Left ventricle myocardium superior (tissue), 1 donor: ENCODE measurements at regions not wholly inside any gene's neighbourhood (a gene's known extent, or its start where the extent isn't known, plus 50 kb on each side); places are given as distances from the start of the nearest gene placed in this dataset.

ENCODE experiments used
- ATAC-seq: fragments of 200-7000 bp; cut with Tn5 transposase; one replicate; pipeline ENCODE4 v1.9.1; 2020; ENCODE audit warnings: mild to moderate bottlenecking, moderate library complexity
- DNase-seq: peaks from one replicate; pipeline ENCODE4 v3.0.0-alpha.2; 2020
- intact Hi-C: fragments of 100-400 bp; cut with micrococcal nuclease; formaldehyde crosslinking; loops from one replicate; pipeline ENCODE4 v1.11.0; 2022
- donor health status: DM: no; HTN: yes; CAD: no; lungs with severe emphysema.

GRCh38 chr13:80560609-80561008 is 219.7 kb upstream of the SPRY2 start:
- DNase-seq (no peak), ATAC-seq (no peak)
- intact Hi-C loops = no loop called here

GRCh38 chr13:80559944-80560343 is 219.0 kb upstream of the SPRY2 start:
- ATAC-seq (no peak), DNase-seq (no peak)
- intact Hi-C loops = no loop called here

GRCh38 chr13:80558074-80558473 is 217.1 kb upstream of the SPRY2 start:
- intact Hi-C loops = no loop called here
- ATAC-seq (no peak), DNase-seq (no peak)

- no peak for ATAC-seq
- no peak for DNase-seq
These were observed 215.1 kb upstream of the SPRY2 start for GRCh38 chr13:80555796-80556678.

GRCh38 chr13:80552851-80553440 is 212.0 kb upstream of the SPRY2 start:
- intact Hi-C loops = no loop called here
- ATAC-seq = no peak

More at GRCh38 chr13:80555796-80556678, 215.1 kb upstream of the SPRY2 start:
- intact Hi-C loops = no loop called here

GRCh38 chr13:80551650-80552497 is 210.9 kb upstream of the SPRY2 start:
- ATAC-seq (no peak), DNase-seq (no peak)
- intact Hi-C loops = no loop called here

More at GRCh38 chr13:80552851-80553440, 212.0 kb upstream of the SPRY2 start:
- DNase-seq = no peak

GRCh38 chr13:80550971-80551441 is 210.1 kb upstream of the SPRY2 start:
- ATAC-seq = peak; percentile 64
- intact Hi-C loops = no loop called here
- DNase-seq = no peak

- intact Hi-C loops = no loop called here
- no peak for DNase-seq
- ATAC-seq = no peak
These were observed 208.0 kb upstream of the SPRY2 start for GRCh38 chr13:80548915-80549314.

GRCh38 chr13:80547885-80548825 is 207.2 kb upstream of the SPRY2 start:
- intact Hi-C loops = no loop called here
- DNase-seq (no peak), ATAC-seq (peak; percentile 92)

GRCh38 chr13:80547341-80547740 is 206.4 kb upstream of the SPRY2 start:
- DNase-seq (no peak), ATAC-seq (no peak)
- intact Hi-C loops = no loop called here

GRCh38 chr13:80533175-80533574 is 192.2 kb upstream of the SPRY2 start:
- no peak for ATAC-seq
- intact Hi-C loops = no loop called here

GRCh38 chr13:80530902-80531301 is 190.0 kb upstream of the SPRY2 start:
- intact Hi-C loops = no loop called here
- no peak for ATAC-seq
- DNase-seq = no peak

More at GRCh38 chr13:80533175-80533574, 192.2 kb upstream of the SPRY2 start:
- DNase-seq = peak; percentile 15

- intact Hi-C loops = no loop called here
- no peak for DNase-seq
- ATAC-seq = no peak
These were observed 189.3 kb upstream of the SPRY2 start for GRCh38 chr13:80530191-80530590.

- intact Hi-C loops = no loop called here
- ATAC-seq (no peak), DNase-seq (no peak)
These were observed 188.8 kb upstream of the SPRY2 start for GRCh38 chr13:80529734-80530133.

GRCh38 chr13:80528733-80529132 is 187.8 kb upstream of the SPRY2 start:
- no peak for DNase-seq
- ATAC-seq = no peak
- intact Hi-C loops = no loop called here

- ATAC-seq (no peak), DNase-seq (no peak)
- intact Hi-C loops = no loop called here
These were observed 186.5 kb upstream of the SPRY2 start for GRCh38 chr13:80527400-80527799.

GRCh38 chr13:80524447-80525215 is 183.7 kb upstream of the SPRY2 start:
- intact Hi-C loops = no loop called here
- DNase-seq = no peak
- ATAC-seq = no peak

GRCh38 chr13:80523134-80523533 is 182.2 kb upstream of the SPRY2 start:
- DNase-seq = no peak
- intact Hi-C loops = no loop called here
- ATAC-seq = no peak
